GM08714 (cell line): ENCODE measurements at regions not wholly inside any gene's neighbourhood (a gene's known extent, or its start where the extent isn't known, plus 50 kb on each side); places are given as distances from the start of the nearest gene placed in this dataset.

ENCODE experiments used
- H3K4me3 ChIP-seq: fragments of 200-500 bp; sonication (Bioruptor generic); 2 replicates; pipeline ENCODE4 v1.5.1; 2014; ENCODE audit warnings: mild to moderate bottlenecking, low read length, inconsistent platforms
- ZNF274 ChIP-seq: IDR thresholded peaks from 2 replicates; pipeline ENCODE4 v1.6.1; 2012; ENCODE audit warnings: mild to moderate bottlenecking, low read depth, low read length

- TF ChIP-seq ZNF274, result no peak
- H3K4me3 ChIP-seq, result no peak overlapping the region
Measured at GRCh38 chr5:39783756-39784421, 359.1 kb upstream of the DAB2 start.

GRCh38 chr5:39780347-39780746, 355.6 kb upstream of the DAB2 start:
- no peak overlapping the region for H3K4me3 ChIP-seq
- TF ChIP-seq ZNF274, result no peak

GRCh38 chr5:39779831-39780230, 355.1 kb upstream of the DAB2 start:
- H3K4me3 ChIP-seq, result no peak overlapping the region
- TF ChIP-seq ZNF274, result no peak

- no peak for TF ChIP-seq ZNF274
- H3K4me3 ChIP-seq, result no peak overlapping the region
Measured at GRCh38 chr5:39775797-39776365, 351.1 kb upstream of the DAB2 start.

- H3K4me3 ChIP-seq, result no peak overlapping the region
- no peak for TF ChIP-seq ZNF274
Measured at GRCh38 chr5:39775086-39775796, 350.5 kb upstream of the DAB2 start.

GRCh38 chr5:39774605-39775004, 349.8 kb upstream of the DAB2 start:
- no peak overlapping the region for H3K4me3 ChIP-seq
- TF ChIP-seq ZNF274, result no peak

GRCh38 chr5:39772307-39772706, 347.5 kb upstream of the DAB2 start:
- TF ChIP-seq ZNF274, result no peak
- H3K4me3 ChIP-seq, result no peak overlapping the region

GRCh38 chr5:39767916-39768315, 343.1 kb upstream of the DAB2 start:
- no peak for TF ChIP-seq ZNF274
- no peak overlapping the region for H3K4me3 ChIP-seq

GRCh38 chr5:39765366-39765765, 340.6 kb upstream of the DAB2 start:
- H3K4me3 ChIP-seq, result no peak overlapping the region
- no peak for TF ChIP-seq ZNF274

GRCh38 chr5:39762761-39763160, 338.0 kb upstream of the DAB2 start:
- no peak overlapping the region for H3K4me3 ChIP-seq
- TF ChIP-seq ZNF274, result no peak

- no peak overlapping the region for H3K4me3 ChIP-seq
- no peak for TF ChIP-seq ZNF274
Measured at GRCh38 chr5:39761199-39761950, 336.6 kb upstream of the DAB2 start.

GRCh38 chr5:39760385-39761198, 335.8 kb upstream of the DAB2 start:
- no peak for TF ChIP-seq ZNF274
- H3K4me3 ChIP-seq, result no peak overlapping the region

- no peak for TF ChIP-seq ZNF274
- H3K4me3 ChIP-seq, result no peak overlapping the region
Measured at GRCh38 chr5:39759701-39760100, 334.9 kb upstream of the DAB2 start.

GRCh38 chr5:39758426-39758825, 333.6 kb upstream of the DAB2 start:
- TF ChIP-seq ZNF274, result no peak
- H3K4me3 ChIP-seq, result no peak overlapping the region
